ENCODE measurements at regions not wholly inside any gene's neighbourhood (a gene's known extent, or its start where the extent isn't known, plus 50 kb on each side); places are given as distances from the start of the nearest gene placed in this dataset.
A peak's percentile ranks its signal among the peaks of the same experiment; 100 is the strongest.

DNA sequence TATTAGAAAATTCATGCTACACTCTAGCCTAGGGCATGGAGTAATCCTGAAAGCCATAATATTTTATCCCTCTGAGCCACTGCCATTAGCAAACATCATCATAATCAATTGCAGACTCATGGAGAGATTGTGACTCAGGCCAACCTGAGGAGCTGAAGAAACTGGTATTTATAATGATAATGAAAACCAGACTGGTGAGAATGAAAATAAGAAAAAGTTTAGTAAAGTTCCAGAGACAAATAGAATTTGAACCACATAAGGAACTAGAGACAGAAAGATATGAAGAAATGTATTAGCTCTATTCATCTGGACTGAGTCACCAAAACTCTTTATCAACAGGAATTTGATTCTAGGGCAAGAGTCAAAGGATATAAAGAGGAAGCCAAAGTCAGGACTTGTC is 158.7 kb downstream of the DRD1 start:
- H3K4me3 ChIP-seq = no peak overlapping the region
- no peaks in the 10 kb centered on the region for H3K9me3 ChIP-seq (replicated peaks)
- H3K27ac ChIP-seq = no peak overlapping the region
- no peak for DNase-seq
- H3K36me3 ChIP-seq = no peaks in the 10 kb centered on the region
- H3K4me1 ChIP-seq = peaks cover 12% of the 10 kb centered on the region
- H3K27me3 ChIP-seq = no peaks in the 10 kb centered on the region

DNA sequence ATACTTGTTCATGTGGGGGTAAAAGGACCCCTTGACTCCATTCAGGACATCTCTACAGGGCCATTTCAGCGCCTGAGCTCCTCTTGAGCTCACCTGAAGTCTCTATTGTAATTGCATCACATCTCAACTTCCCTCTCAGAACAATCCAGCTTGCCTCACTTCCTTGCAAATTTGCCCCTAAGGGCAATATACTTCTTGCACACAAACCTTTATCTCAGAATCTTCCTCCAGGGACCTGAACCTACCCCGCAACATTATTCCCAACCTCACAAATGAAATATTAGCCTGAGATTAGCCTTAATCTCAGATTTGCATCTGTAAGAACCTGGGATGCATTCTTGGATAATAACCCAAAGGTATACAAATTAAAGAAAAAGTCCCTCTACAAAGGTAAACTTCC is 159.2 kb downstream of the DRD1 start:
- H3K4me1 ChIP-seq = peaks cover 14% of the 10 kb centered on the region
- H3K9me3 ChIP-seq (replicated peaks) = no peaks in the 10 kb centered on the region
- H3K36me3 ChIP-seq = no peaks in the 10 kb centered on the region
- H3K27ac ChIP-seq = no peak overlapping the region
- H3K27me3 ChIP-seq = no peaks in the 10 kb centered on the region
- H3K4me3 ChIP-seq = no peak overlapping the region
- no peak for DNase-seq

DNA sequence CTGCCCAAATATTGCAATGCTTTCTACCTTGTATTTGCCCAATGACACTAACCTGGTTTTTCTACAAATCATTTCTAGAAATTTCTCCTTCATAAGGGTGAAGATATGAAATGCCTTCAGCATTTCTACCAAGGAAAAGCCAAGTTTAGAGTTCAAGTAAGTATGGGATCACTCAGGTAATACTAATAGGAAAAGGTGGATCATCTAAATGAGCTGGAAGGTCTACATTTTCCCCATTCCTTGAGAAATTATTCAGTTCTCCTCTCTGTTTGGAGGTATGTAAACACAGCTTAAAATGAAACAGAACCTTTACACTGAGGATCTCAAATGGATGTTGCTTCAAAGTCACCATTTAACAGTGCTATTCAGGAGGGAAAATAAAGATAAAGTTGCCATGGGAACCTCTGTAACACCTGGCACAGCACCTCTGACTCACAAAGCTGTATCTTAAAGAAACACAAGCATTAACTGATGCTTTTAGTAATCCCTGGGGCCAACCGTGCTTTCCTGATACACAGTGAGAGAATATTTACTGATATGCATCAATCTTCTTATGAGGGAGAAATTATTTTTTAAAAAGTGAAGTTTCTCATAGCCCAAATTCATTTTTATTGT is 161.3 kb downstream of the DRD1 start:
- no peak for DNase-seq
- Histone ChIP-seq H3K36me3 (no peaks in the 10 kb centered on the region), H3K27me3 (no peaks in the 10 kb centered on the region), H3K27ac (no peak overlapping the region), H3K4me1 (peaks cover 19% of the 10 kb centered on the region), H3K4me3 (no peak overlapping the region), H3K9me3 (replicated peaks) (0 out of 2 replicates have a peak, but pooled peaks cover 3% of the 10 kb centered on the region)

DNA sequence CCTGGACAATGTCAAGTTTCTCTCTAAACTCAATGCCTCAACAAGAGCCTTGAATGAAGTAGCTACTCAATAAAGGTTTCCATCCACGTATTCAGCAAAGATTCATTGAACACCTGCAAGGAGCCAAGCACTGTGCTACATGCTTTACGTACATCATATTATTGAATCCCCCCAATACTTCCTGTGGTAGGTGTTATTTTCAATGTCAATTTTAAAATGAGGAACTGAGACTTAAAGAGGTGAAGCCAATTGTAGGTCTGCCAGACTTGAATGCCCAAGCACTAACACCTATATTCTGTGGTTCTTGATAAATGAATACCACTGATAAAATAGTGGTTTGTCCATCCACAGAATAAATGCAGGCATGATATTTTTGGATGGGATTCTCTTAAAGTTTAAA is 162.3 kb downstream of the DRD1 start:
- Histone ChIP-seq H3K4me3 (no peak overlapping the region), H3K36me3 (no peaks in the 10 kb centered on the region), H3K27me3 (no peaks in the 10 kb centered on the region), H3K27ac (no peak overlapping the region), H3K4me1 (peaks cover 19% of the 10 kb centered on the region), H3K9me3 (replicated peaks) (0 out of 2 replicates have a peak, but pooled peaks cover 3% of the 10 kb centered on the region)
- DNase-seq = no peak

DNA sequence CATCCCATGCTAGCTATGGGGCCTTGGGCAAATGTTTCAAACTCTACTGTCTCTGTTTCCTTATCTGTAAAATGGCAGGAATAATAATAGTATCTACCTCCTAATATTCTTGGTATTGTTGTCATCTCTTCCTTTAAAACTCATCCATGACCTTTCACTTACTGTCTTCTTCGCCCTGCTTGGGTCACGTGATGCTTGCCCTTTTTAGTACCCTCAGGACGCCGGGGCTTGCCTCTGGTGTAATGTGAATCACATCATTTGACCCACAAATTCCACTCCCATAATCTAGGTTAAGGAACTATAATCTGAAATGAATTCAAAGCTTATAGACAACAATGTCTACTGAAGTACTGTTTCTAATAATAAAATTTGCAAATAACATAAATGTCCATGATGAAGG is 162.7 kb downstream of the DRD1 start:
- no peaks in the 10 kb centered on the region for H3K27me3 ChIP-seq
- H3K36me3 ChIP-seq = no peaks in the 10 kb centered on the region
- H3K4me1 ChIP-seq = peaks cover 19% of the 10 kb centered on the region
- no peak for DNase-seq
- no peak overlapping the region for H3K27ac ChIP-seq
- 0 out of 2 replicates have a peak, but pooled peaks cover 3% of the 10 kb centered on the region for H3K9me3 ChIP-seq (replicated peaks)
- H3K4me3 ChIP-seq = no peak overlapping the region

DNA sequence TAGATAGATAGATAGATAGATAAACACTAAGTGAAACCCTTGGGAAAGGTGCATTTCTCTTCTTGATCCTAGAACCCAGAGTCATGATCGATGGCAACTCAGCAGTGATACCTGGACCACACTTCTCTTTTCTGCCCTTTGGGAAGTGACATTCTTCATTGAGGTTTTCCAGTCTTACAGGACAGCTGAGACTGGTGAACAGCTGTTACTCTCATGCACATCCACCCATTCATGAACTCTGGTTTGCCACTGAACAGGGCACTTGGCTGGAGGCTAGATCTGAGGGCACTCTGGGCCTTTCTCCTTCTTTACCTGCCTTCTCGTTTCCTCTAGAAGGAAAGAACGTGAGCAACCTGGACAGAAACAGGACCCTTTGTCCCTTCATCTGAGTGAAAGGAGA is 164.5 kb downstream of the DRD1 start:
- Histone ChIP-seq H3K36me3 (no peaks in the 10 kb centered on the region), H3K27me3 (no peaks in the 10 kb centered on the region), H3K4me1 (peaks cover 19% of the 10 kb centered on the region), H3K4me3 (no peak overlapping the region), H3K27ac (peak overlapping the region; percentile 26), H3K9me3 (replicated peaks) (0 out of 2 replicates have a peak, but pooled peaks cover 3% of the 10 kb centered on the region)
- DNase-seq = peak; percentile 60 to 78

DNA sequence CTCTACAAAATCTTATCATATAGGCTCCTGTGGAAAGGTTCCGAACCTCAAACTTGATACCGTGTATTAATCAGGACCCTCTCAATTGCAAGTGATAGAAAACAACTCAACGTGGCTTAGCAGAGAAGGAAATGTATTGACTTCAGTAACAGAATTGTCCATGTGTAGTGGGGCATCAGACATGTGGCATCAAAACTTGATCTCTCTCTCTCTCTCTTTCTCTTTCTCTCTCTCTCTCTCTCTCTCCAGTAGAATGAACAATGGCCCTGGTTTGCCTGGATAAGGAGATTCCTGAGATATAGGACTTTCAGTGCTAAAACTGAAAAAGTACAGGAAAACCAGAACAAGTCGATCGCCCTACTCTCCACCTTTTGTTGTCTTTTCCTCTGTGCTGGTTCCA is 168.2 kb downstream of the DRD1 start:
- no peak for DNase-seq
- Histone ChIP-seq H3K4me3 (no peak overlapping the region), H3K4me1 (peaks cover 19% of the 10 kb centered on the region), H3K9me3 (replicated peaks) (0 out of 2 replicates have a peak, but pooled peaks cover 3% of the 10 kb centered on the region), H3K36me3 (no peaks in the 10 kb centered on the region), H3K27me3 (no peaks in the 10 kb centered on the region), H3K27ac (no peak overlapping the region)

DNA sequence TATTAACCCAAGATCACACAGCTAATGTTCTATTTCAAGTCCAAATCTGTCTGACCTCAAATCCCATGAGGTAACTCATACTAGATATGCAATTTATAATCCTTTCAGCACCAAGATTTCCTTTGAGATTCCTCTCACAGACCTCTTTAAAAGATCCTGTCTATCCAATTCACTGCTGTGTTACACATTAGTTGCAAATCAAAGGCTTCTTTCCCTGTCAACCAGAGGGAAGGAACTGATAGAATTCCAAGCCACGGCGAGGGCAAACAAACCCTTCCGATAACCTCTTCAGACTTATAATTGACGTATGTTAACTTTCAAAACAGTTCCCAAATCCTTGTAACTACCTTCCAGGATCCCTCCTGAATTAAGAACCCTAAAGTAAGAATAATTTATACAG is 168.9 kb downstream of the DRD1 start:
- peaks cover 3% of the 10 kb centered on the region; the same call in 1 of the 2 replicates for H3K9me3 ChIP-seq (replicated peaks)
- H3K27ac ChIP-seq = no peak overlapping the region
- H3K27me3 ChIP-seq = no peaks in the 10 kb centered on the region
- H3K4me3 ChIP-seq = no peak overlapping the region
- peaks cover 19% of the 10 kb centered on the region for H3K4me1 ChIP-seq
- H3K36me3 ChIP-seq = no peaks in the 10 kb centered on the region
- no peak for DNase-seq

DNA sequence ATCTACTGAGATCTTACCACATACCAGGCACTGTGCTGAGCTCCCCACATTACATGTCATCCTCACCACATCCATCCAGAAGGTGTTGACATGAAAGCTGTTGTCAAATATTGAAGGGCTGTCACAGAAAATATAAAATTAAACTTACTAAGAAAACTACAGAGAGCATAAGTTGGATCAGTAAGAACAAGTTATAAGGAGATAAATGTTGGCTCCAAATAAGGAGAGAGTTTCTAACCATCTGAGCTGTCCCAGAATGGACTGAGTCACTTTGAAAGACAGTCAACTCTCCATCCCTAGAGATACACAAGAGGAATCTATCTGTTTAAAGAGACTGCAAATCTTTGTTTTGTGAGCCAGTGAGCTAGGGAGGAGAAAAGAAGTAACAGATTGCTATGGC is 169.8 kb downstream of the DRD1 start:
- peaks cover 10% of the 10 kb centered on the region for H3K4me1 ChIP-seq
- no peak for DNase-seq
- H3K4me3 ChIP-seq = no peak overlapping the region
- H3K36me3 ChIP-seq = no peaks in the 10 kb centered on the region
- H3K27me3 ChIP-seq = no peaks in the 10 kb centered on the region
- H3K9me3 ChIP-seq (replicated peaks) = peaks cover 3% of the 10 kb centered on the region; the same call in 1 of the 2 replicates
- H3K27ac ChIP-seq = no peak overlapping the region

DNA sequence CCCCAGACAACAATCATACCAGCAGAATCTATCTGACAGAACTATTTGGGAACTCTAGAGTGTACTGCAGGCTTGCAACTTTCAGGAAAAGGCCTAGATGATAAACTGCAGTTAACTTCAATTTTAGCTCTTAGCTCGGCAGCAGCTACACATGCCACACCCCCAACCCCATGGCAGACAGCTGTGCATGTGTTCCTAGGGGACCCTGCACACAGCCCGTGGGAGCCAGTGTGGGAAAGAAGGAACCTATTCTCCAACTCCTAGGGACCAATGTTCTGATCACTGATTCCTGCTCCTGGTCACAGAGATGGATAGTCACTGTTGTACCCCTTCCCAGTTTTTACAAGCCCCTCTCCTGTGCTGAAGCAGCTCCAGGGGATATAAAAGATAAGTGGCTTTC is 179.6 kb downstream of the DRD1 start:
- Histone ChIP-seq H3K9me3 (replicated peaks) (peaks cover 3% of the 10 kb centered on the region; the same call in 1 of the 2 replicates), H3K4me3 (no peak overlapping the region), H3K36me3 (no peaks in the 10 kb centered on the region), H3K4me1 (peaks cover 18% of the 10 kb centered on the region), H3K27me3 (no peaks in the 10 kb centered on the region), H3K27ac (peak overlapping the region; percentile 39)
- DNase-seq = peak; percentile 78 to 84

DNA sequence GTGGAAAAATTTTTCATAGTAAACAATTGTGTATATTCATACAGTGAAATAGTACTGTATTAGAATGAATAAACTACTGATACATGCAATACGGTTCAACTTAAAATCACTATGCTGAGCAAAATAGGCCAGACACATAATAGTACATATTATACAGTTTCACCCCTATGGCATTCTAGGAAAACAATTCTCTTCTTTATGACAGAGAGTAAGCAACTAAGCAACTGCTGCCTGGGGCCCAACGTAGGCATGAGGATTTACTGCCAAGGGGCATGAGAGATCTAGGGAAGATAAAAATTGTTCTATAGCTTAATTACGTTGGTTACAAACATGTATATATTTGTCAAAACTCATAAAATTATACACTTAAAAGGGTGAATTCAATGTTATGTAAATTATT is 180.2 kb downstream of the DRD1 start:
- Histone ChIP-seq H3K27ac (peak overlapping the region; percentile 39), H3K27me3 (no peaks in the 10 kb centered on the region), H3K9me3 (replicated peaks) (peaks cover 3% of the 10 kb centered on the region; the same call in 1 of the 2 replicates), H3K36me3 (no peaks in the 10 kb centered on the region), H3K4me1 (peaks cover 18% of the 10 kb centered on the region), H3K4me3 (no peak overlapping the region)
- DNase-seq = peak in 1 of 2 experiments; percentile 30

DNA sequence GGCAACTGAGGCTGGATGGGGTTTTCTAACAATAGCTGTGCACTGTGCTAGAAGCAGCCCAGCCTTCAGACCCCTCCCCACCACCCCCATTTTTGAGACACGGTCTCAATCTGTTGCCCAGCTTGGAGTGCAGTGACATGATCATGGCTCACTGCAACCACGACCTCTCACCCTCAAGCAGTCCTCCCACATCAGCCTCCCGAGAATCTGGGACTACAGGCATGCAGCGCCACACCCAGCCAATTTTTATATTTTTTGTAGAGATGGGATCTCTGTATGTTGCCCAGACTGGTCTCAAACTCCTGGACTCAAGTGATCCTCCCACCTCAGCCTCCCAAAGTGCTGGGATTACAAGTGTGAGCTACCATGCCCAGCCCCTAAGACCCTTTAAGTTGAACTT is 182.5 kb downstream of the DRD1 start:
- no peak for DNase-seq

DNA sequence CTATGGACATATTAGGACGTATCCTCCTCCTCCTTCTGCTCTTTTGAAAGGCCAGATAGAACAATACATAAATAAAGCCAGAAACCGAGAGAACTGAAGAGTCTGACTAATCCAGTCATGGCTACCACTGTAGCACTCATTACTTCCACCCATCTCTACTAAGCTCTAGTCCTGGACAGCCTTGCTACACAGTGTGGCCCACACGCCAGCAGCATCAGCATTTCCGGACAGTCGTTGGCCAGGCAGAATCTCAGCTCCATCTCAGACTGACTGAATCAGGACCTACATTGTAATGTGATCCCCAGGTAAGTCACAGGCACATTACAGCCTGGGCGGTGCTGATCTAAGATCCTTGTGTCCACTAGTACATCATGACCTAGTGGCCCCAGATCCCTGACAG is 182.9 kb downstream of the DRD1 start:
- Histone ChIP-seq H3K27me3 (no peaks in the 10 kb centered on the region), H3K4me1 (peaks cover 18% of the 10 kb centered on the region), H3K9me3 (replicated peaks) (no peaks in the 10 kb centered on the region; the same call in 1 of the 2 replicates), H3K36me3 (no peaks in the 10 kb centered on the region), H3K27ac (no peak overlapping the region), H3K4me3 (no peak overlapping the region)
- DNase-seq = no peak

More for the DNA sequence above, 182.5 kb downstream of the DRD1 start:
- Histone ChIP-seq H3K36me3 (no peaks in the 10 kb centered on the region), H3K27me3 (no peaks in the 10 kb centered on the region), H3K4me1 (peaks cover 18% of the 10 kb centered on the region), H3K9me3 (replicated peaks) (no peaks in the 10 kb centered on the region; the same call in 1 of the 2 replicates), H3K4me3 (no peak overlapping the region), H3K27ac (no peak overlapping the region)

DNA sequence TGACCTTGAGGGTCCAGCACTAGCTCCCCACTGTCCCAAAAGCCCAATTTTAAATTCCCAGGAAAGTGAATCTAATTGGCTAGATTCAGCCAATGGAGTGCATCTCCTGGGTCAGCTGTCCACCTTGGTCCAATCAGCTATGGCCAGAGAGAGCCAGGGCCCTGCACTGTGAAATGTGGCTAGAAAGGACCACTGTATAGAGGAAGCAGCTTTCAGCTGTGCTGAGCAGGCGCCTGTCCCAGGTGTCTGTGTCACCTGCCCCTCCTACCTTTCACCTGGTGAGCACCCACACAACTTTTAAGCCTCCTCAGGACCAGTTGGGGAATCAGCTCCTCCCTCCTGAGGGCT is 186.2 kb downstream of the DRD1 start:
- Histone ChIP-seq H3K4me3 (no peak overlapping the region), H3K4me1 (peaks cover 9% of the 10 kb centered on the region; the same call in 1 of the 2 replicates), H3K36me3 (no peaks in the 10 kb centered on the region), H3K27me3 (no peaks in the 10 kb centered on the region), H3K9me3 (replicated peaks) (no peaks in the 10 kb centered on the region; the same call in 1 of the 2 replicates), H3K27ac (no peak overlapping the region)
- DNase-seq = no peak

DNA sequence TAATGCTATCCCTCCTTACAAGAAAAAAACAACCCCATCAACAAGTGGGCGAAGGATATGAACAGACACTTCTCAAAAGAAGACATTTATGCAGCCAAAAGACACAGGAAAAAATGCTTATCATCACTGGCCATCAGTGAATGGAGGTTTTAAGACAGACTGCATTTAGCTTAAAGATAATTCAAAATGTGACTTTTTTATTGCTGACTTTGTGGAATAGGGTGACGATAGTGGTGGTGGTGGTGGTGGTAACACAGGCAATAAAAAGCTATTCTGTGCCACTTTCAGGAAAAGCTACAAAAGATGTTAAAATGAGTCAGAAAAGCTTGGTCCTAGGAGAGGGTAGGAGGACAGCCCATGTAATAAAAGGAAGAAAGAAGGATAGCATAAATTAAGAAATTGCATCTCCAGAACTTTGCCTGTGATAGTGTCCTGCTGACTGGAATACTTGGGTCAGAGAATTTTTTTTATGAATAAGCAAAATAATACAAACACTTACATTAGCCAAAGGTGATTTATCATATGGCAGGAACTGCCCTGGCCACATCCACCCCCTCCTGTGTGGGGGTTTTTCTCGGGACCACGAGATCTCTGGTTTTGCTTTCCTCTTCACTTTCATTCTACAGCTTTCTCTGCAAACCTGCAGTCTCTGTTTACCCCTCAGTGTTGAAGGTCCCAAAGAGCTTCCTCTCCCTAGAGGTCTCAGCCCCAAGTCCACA is 186.7 kb downstream of the DRD1 start:
- Histone ChIP-seq H3K27ac (no peak overlapping the region), H3K27me3 (no peaks in the 10 kb centered on the region), H3K36me3 (no peaks in the 10 kb centered on the region), H3K9me3 (replicated peaks) (no peaks in the 10 kb centered on the region), H3K4me1 (peaks cover 9% of the 10 kb centered on the region; the same call in 1 of the 2 replicates), H3K4me3 (no peak overlapping the region)
- no peak for DNase-seq

Measured in SJCRH30 (cell line).